Thyroid gland (tissue), 4 donors: ENCODE measurements at regions not wholly inside any gene's neighbourhood (a gene's known extent, or its start where the extent isn't known, plus 50 kb on each side); places are given as distances from the start of the nearest gene placed in this dataset.

Experiments used
- POLR2A ChIP-seq, 2 donors: fragments of 450-650 bp; IDR thresholded peaks; one replicate each; pipeline ENCODE4 v1.6.1; 2017; ENCODE audit warnings: antibody characterized with exemption in 2 of 2, mild to moderate bottlenecking in 2 of 2, moderate library complexity in 1 of 2
- TF ChIP-seq, protein P1 (sequence below), 6 experiments: fragments of 200-600 bp in 3 of 6; fragments of 450-650 bp in 3 of 6; sonication (generic) in 3 of 6; IDR thresholded peaks; one replicate each; pipeline ENCODE4 v1.5.1; 2016 to 2019; ENCODE audit warnings: antibody characterized with exemption in 6 of 6, mild to moderate bottlenecking in 2 of 6, inconsistent platforms in 1 of 6, moderate library complexity in 1 of 6

- TF ChIP-seq, protein P1, sequence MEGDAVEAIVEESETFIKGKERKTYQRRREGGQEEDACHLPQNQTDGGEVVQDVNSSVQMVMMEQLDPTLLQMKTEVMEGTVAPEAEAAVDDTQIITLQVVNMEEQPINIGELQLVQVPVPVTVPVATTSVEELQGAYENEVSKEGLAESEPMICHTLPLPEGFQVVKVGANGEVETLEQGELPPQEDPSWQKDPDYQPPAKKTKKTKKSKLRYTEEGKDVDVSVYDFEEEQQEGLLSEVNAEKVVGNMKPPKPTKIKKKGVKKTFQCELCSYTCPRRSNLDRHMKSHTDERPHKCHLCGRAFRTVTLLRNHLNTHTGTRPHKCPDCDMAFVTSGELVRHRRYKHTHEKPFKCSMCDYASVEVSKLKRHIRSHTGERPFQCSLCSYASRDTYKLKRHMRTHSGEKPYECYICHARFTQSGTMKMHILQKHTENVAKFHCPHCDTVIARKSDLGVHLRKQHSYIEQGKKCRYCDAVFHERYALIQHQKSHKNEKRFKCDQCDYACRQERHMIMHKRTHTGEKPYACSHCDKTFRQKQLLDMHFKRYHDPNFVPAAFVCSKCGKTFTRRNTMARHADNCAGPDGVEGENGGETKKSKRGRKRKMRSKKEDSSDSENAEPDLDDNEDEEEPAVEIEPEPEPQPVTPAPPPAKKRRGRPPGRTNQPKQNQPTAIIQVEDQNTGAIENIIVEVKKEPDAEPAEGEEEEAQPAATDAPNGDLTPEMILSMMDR (IDR thresholded peaks at IDR 0.05): no peak
- TF ChIP-seq POLR2A (IDR thresholded peaks at IDR 0.05): no peak
Measured at GRCh38 chr2:106038601-106039375, 155.3 kb downstream of the UXS1 start.
